IMR-90 (cell line): ENCODE measurements at regions not wholly inside any gene's neighbourhood (a gene's known extent, or its start where the extent isn't known, plus 50 kb on each side); places are given as distances from the start of the nearest gene placed in this dataset.

ENCODE experiments used
- ATAC-seq: fragments of 200-7000 bp; cut with Tn5 transposase; 2 replicates; pipeline ENCODE4 v1.9.1; 2020; ENCODE audit warnings: low read depth, mild to moderate bottlenecking, moderate library complexity
- BruUV-seq: library from RNA; stranded (reverse); fragments of 400-500 nt; replicated peaks from 2 replicates; lab custom pipeline; 2021; lab: Mats Ljungman, UMichigan
- CTCF ChIA-PET: fragments of 300-600 bp; formaldehyde crosslinking; extraction: SDS; loops from one replicate; lab custom pipeline; 2021; ENCODE audit warnings: antibody characterized with exemption; lab: Yijun Ruan, JAX
- POLR2A ChIA-PET: fragments of 300-600 bp; sonication (Branson Sonifier 250); formaldehyde crosslinking; loops from one replicate; lab custom pipeline; 2022; ENCODE audit warnings: antibody characterized with exemption; ENCODE audit not compliant: unreplicated experiment; lab: Charles Lee
- DNase-seq: peaks from one replicate; pipeline ENCODE4 v3.0.0; 2013
- H2AFZ ChIP-seq: replicated peaks from 2 replicates; pipeline ENCODE3; 2013; ENCODE audit warnings: low read length, mild to moderate bottlenecking; ENCODE audit not compliant: poor library complexity
- H2AK5ac ChIP-seq: 2 replicates; pipeline ENCODE4 v1.6.1; 2013; ENCODE audit warnings: low read depth, low read length, inconsistent platforms
- H2AK9ac ChIP-seq: replicated peaks from 2 replicates; pipeline ENCODE3; 2013; ENCODE audit warnings: mild to moderate bottlenecking, low read depth, low read length, moderate library complexity; ENCODE audit not compliant: poor library complexity
- H2BK120ac ChIP-seq: 2 replicates; pipeline ENCODE4 v1.6.1; 2013; ENCODE audit warnings: low read depth, low read length, inconsistent platforms
- H2BK15ac ChIP-seq: 3 replicates; pipeline ENCODE4 v1.6.1; 2013; ENCODE audit warnings: low read depth, low read length, inconsistent platforms
- H2BK20ac ChIP-seq: 2 replicates; pipeline ENCODE4 v1.6.1; 2013; ENCODE audit warnings: low read depth, mild to moderate bottlenecking, inconsistent platforms, low read length, moderate library complexity
- H2BK5ac ChIP-seq: 2 replicates; pipeline ENCODE4 v1.6.1; 2013; ENCODE audit warnings: mild to moderate bottlenecking, low read depth, low read length, inconsistent platforms; ENCODE audit not compliant: poor library complexity, severe bottlenecking
- H3K14ac ChIP-seq: replicated peaks from 2 replicates; pipeline ENCODE4 v1.6.1; 2013; ENCODE audit warnings: low read depth, low read length, inconsistent platforms
- H3K18ac ChIP-seq: 2 replicates; pipeline ENCODE4 v1.6.1; 2013; ENCODE audit warnings: low read depth, low read length, control low read depth
- H3K23ac ChIP-seq: 2 replicates; pipeline ENCODE4 v1.6.1; 2013; ENCODE audit warnings: low read depth, low read length, inconsistent platforms
- H3K27ac ChIP-seq: 2 replicates; pipeline ENCODE4 v1.5.1; 2013; ENCODE audit warnings: mild to moderate bottlenecking, control low read depth, low read length; ENCODE audit not compliant: insufficient read depth
- H3K27me3 ChIP-seq: 2 replicates; pipeline ENCODE4 v1.6.1; 2013; ENCODE audit warnings: low read length; ENCODE audit not compliant: control insufficient read depth, insufficient read depth
- H3K36me3 ChIP-seq: 2 replicates; pipeline ENCODE4 v1.6.1; 2013; ENCODE audit warnings: low read length, mixed read lengths; ENCODE audit not compliant: control insufficient read depth, insufficient read depth
- H3K4ac ChIP-seq: 2 replicates; pipeline ENCODE4 v1.6.1; 2013; ENCODE audit warnings: low read depth, low read length, inconsistent platforms
- H3K4me1 ChIP-seq: 2 replicates; pipeline ENCODE4 v1.6.1; 2013; ENCODE audit warnings: low read length, mixed read lengths; ENCODE audit not compliant: control insufficient read depth, insufficient read depth
- H3K4me2 ChIP-seq: 2 replicates; pipeline ENCODE4 v1.6.1; 2013; ENCODE audit warnings: low read depth, mild to moderate bottlenecking, control low read depth, low read length, moderate library complexity
- H3K4me3 ChIP-seq: 2 replicates; pipeline ENCODE4 v1.5.1; 2013; ENCODE audit warnings: low read depth, mild to moderate bottlenecking, control low read depth, low read length, moderate library complexity; ENCODE audit not compliant: insufficient read depth
- H3K56ac ChIP-seq: 2 replicates; pipeline ENCODE4 v1.6.1; 2013; ENCODE audit warnings: low read length, inconsistent platforms; ENCODE audit not compliant: insufficient read depth; ENCODE audit errors: extremely low read depth
- H3K79me1 ChIP-seq, 2 experiments: 2 replicates each; pipeline ENCODE4 v1.6.1; 2013; ENCODE audit warnings: low read length in 2 of 2, inconsistent platforms in 1 of 2, low read depth in 1 of 2
- H3K9ac ChIP-seq: 2 replicates; pipeline ENCODE4 v1.6.1; 2013; ENCODE audit warnings: low read depth, low read length, control low read depth
- H3K9me1 ChIP-seq: 2 replicates; pipeline ENCODE4 v1.6.1; 2013; ENCODE audit warnings: low read length, inconsistent platforms; ENCODE audit not compliant: insufficient read depth
- H3K9me3 ChIP-seq: 2 replicates; pipeline ENCODE4 v1.6.1; 2013; ENCODE audit warnings: low read length; ENCODE audit not compliant: control insufficient read depth, insufficient read depth
- H4K20me1 ChIP-seq: 2 replicates; pipeline ENCODE4 v1.6.1; 2013; ENCODE audit warnings: low read length, inconsistent platforms; ENCODE audit not compliant: insufficient read depth
- H4K5ac ChIP-seq: 2 replicates; pipeline ENCODE4 v1.6.1; 2013; ENCODE audit warnings: mild to moderate bottlenecking, low read depth, low read length, control low read depth
- H4K8ac ChIP-seq, 2 experiments: 2 replicates each; pipeline ENCODE4 v1.6.1; 2013; ENCODE audit warnings: low read depth in 2 of 2, low read length in 2 of 2, control low read depth in 1 of 2, inconsistent platforms in 1 of 2
- H4K91ac ChIP-seq: 2 replicates; pipeline ENCODE4 v1.6.1; 2013; ENCODE audit warnings: low read depth, low read length, inconsistent platforms; ENCODE audit not compliant: insufficient read depth
- BHLHE40 ChIP-seq: fragments of 150-350 bp; IDR thresholded peaks from 2 replicates; pipeline ENCODE4 v1.6.1; 2016; ENCODE audit warnings: mild to moderate bottlenecking, low read depth, low read length
- CEBPB ChIP-seq: IDR thresholded peaks from 2 replicates; pipeline ENCODE4 v1.6.1; 2012; ENCODE audit warnings: low read depth, low read length, improper control_type of control experiment
- CHD1 ChIP-seq: IDR thresholded peaks from 2 replicates; pipeline ENCODE4 v1.6.1; 2012; ENCODE audit warnings: low read depth, low read length, improper control_type of control experiment
- ELK1 ChIP-seq: fragments of 150-350 bp; IDR thresholded peaks from 2 replicates; pipeline ENCODE4 v1.6.1; 2016; ENCODE audit warnings: low read depth, mild to moderate bottlenecking, low read length, moderate library complexity, borderline replicate concordance
- FOS ChIP-seq: fragments of 150-350 bp; IDR thresholded peaks from 2 replicates; pipeline ENCODE4 v1.6.1; 2016; ENCODE audit warnings: low read depth, low read length
- MAFK ChIP-seq: IDR thresholded peaks from 2 replicates; pipeline ENCODE4 v1.6.1; 2012; ENCODE audit warnings: low read depth, low read length, improper control_type of control experiment
- MAZ ChIP-seq: IDR thresholded peaks from 2 replicates; pipeline ENCODE4 v1.6.1; 2012; ENCODE audit warnings: low read depth, mild to moderate bottlenecking, low read length, improper control_type of control experiment, moderate library complexity, borderline replicate concordance
- MXI1 ChIP-seq: IDR thresholded peaks from 2 replicates; pipeline ENCODE4 v1.6.1; 2012; ENCODE audit warnings: low read depth, mild to moderate bottlenecking, low read length, moderate library complexity, borderline replicate concordance
- NFE2L2 ChIP-seq: fragments of 150-350 bp; IDR thresholded peaks from 2 replicates; pipeline ENCODE4 v1.6.1; 2016; ENCODE audit warnings: low read depth, mild to moderate bottlenecking, low read length
- POLR2A ChIP-seq: IDR thresholded peaks from 2 replicates; pipeline ENCODE4 v1.6.1; 2012; ENCODE audit warnings: mild to moderate bottlenecking, low read depth, low read length
- RAD21 ChIP-seq: IDR thresholded peaks from 2 replicates; pipeline ENCODE4 v1.6.1; 2012; ENCODE audit warnings: low read length, improper control_type of control experiment
- RCOR1 ChIP-seq: IDR thresholded peaks from 2 replicates; pipeline ENCODE4 v1.6.1; 2012; ENCODE audit warnings: mild to moderate bottlenecking, low read length, improper control_type of control experiment; ENCODE audit not compliant: insufficient replicate concordance
- RFX5 ChIP-seq: IDR thresholded peaks from 2 replicates; pipeline ENCODE4 v1.8.0; 2012; ENCODE audit warnings: low read depth, mild to moderate bottlenecking, low read length, moderate library complexity
- SMC3 ChIP-seq: fragments of 150-350 bp; IDR thresholded peaks from 2 replicates; pipeline ENCODE4 v1.6.1; 2016; ENCODE audit warnings: low read depth, mild to moderate bottlenecking, antibody characterized with exemption, low read length, moderate library complexity
- WGBS, 2 experiments: methylation state at CpG; one replicate each; pipeline versions ENCODE4 v1.1.5 to v1.1.7; 2013; ENCODE audit warnings: missing lambda C conversion rate in 2 of 2; ENCODE audit not compliant: insufficient read length in 1 of 2; ENCODE audit errors: extremely low coverage in 2 of 2; 5-methylcytosine and 5-hydroxymethylcytosine counted together
- dilution Hi-C: fragments of 300-500 bp; cut with HindIII; formaldehyde crosslinking; loops from one replicate; pipeline ENCODE4 v1.14.3; 2018; ENCODE audit warnings: low sequenced_read_pairs; ENCODE audit not compliant: unreplicated experiment
- in situ Hi-C: fragments of 300-500 bp; cut with MboI; formaldehyde crosslinking; loops from 3 replicates; pipeline ENCODE4 v1.14.3; 2019; ENCODE audit warnings: low sequenced_read_pairs, inconsistent platforms, mixed read lengths
- intact Hi-C: fragments of 100-400 bp; cut with micrococcal nuclease; formaldehyde crosslinking; loops from 2 replicates; pipeline ENCODE4 v1.10.0; 2022
- TF ChIP-seq, protein P1 (sequence below): conservative IDR thresholded peaks from 2 replicates; pipeline ENCODE4 v1.5.1; 2012; ENCODE audit warnings: mild to moderate bottlenecking, low read depth, low read length, improper control_type of control experiment
- TF ChIP-seq, protein P2 (sequence below): fragments of 150-350 bp; IDR thresholded peaks from 2 replicates; pipeline ENCODE4 v1.6.1; 2017; ENCODE audit warnings: mild to moderate bottlenecking, antibody characterized with exemption, low read length, low read depth

DNA sequence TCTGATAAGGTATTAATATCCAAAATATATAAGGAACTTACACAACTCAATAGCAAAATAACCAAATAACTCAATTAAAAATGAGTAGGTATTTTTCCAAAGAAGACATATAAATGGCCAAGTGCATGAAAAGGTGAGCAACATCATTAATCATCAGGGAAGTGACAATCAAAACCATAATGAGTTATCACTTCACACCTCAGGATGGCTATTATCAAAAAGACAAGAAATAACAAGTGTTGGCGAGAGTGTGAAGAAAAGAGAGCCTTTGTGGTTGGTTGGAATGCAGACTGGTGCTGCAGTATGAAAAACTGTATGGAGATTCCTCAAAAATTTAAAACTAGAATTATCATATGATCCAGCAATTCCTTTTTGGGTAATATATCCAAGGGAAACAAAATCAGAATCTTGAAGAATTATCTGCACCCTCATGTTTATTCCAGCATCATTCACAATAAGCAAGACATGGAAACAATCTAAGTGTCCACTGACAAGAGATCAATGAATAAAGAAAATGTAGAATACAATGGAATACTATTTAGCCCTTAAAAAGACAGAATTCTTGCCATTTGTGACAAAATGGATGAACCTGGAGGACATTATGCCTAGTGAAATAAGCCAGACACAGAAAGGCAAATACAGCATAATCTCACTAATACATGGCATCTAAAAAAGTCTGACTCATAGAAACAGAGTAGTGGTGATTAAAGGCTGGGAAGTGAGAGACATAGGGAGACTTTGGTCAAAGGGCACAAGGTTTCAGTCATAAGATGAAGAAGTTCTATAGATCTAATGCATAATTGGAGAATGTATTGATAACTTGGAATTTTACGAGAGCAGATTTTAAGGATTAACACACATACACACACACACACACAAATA, 175.6 kb downstream of the FOXA2 start:
- Histone ChIP-seq H4K5ac (no peak overlapping the region), H4K8ac (no peak overlapping the region), H3K9ac (no peak overlapping the region), H3K9me3 (no peaks in the 10 kb centered on the region), H3K4me3 (no peak overlapping the region), H2BK20ac (no peak overlapping the region), H2BK120ac (no peak overlapping the region), H3K27me3 (no peaks in the 10 kb centered on the region), H4K20me1 (no peaks in the 10 kb centered on the region), H2AK5ac (no peak overlapping the region), H3K4me1 (no peaks in the 10 kb centered on the region), H2AK9ac (no peak overlapping the region), H2BK15ac (no peak overlapping the region), H2BK5ac (no peak overlapping the region), H3K4me2 (no peak overlapping the region), H2AFZ (no peak overlapping the region), H3K23ac (no peak overlapping the region), H3K56ac (no peak overlapping the region), H4K91ac (no peak overlapping the region), H3K9me1 (no peaks in the 10 kb centered on the region), H3K14ac (no peak overlapping the region), H3K79me1 (no peaks in the 10 kb centered on the region), H3K4ac (no peak overlapping the region), H3K36me3 (no peaks in the 10 kb centered on the region), H3K18ac (no peak overlapping the region), H3K27ac (no peak overlapping the region)
- BruUV-seq, result no TSS peak
- TF ChIP-seq POLR2A, result no peak
- TF ChIP-seq RAD21, result no peak
- TF ChIP-seq RFX5, result no peak
- no peak for TF ChIP-seq MAFK
- TF ChIP-seq CHD1, result no peak
- TF ChIP-seq, protein P1, sequence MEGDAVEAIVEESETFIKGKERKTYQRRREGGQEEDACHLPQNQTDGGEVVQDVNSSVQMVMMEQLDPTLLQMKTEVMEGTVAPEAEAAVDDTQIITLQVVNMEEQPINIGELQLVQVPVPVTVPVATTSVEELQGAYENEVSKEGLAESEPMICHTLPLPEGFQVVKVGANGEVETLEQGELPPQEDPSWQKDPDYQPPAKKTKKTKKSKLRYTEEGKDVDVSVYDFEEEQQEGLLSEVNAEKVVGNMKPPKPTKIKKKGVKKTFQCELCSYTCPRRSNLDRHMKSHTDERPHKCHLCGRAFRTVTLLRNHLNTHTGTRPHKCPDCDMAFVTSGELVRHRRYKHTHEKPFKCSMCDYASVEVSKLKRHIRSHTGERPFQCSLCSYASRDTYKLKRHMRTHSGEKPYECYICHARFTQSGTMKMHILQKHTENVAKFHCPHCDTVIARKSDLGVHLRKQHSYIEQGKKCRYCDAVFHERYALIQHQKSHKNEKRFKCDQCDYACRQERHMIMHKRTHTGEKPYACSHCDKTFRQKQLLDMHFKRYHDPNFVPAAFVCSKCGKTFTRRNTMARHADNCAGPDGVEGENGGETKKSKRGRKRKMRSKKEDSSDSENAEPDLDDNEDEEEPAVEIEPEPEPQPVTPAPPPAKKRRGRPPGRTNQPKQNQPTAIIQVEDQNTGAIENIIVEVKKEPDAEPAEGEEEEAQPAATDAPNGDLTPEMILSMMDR, result no peak
- TF ChIP-seq ELK1, result no peak
- no peak for TF ChIP-seq SMC3
- TF ChIP-seq CEBPB, result no peak
- TF ChIP-seq, protein P2, sequence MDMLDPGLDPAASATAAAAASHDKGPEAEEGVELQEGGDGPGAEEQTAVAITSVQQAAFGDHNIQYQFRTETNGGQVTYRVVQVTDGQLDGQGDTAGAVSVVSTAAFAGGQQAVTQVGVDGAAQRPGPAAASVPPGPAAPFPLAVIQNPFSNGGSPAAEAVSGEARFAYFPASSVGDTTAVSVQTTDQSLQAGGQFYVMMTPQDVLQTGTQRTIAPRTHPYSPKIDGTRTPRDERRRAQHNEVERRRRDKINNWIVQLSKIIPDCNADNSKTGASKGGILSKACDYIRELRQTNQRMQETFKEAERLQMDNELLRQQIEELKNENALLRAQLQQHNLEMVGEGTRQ, result no peak
- no peak for TF ChIP-seq RCOR1
- TF ChIP-seq MXI1, result no peak
- no peak for TF ChIP-seq MAZ
- TF ChIP-seq BHLHE40, result no peak
- TF ChIP-seq FOS, result no peak
- TF ChIP-seq NFE2L2, result no peak
- DNase-seq, result no peak
- no peak for ATAC-seq
- dilution Hi-C loops (no loop called here), intact Hi-C loops (no loop called here), in situ Hi-C loops (no loop called here)
- no CpG with 5 or more reads among the region's 2 CpGs for WGBS, 2 experiments
- POLR2A ChIA-PET, result no interaction called here
- CTCF ChIA-PET, result no interaction called here
